Epithelial cell of esophagus (primary cell): ENCODE measurements at regions not wholly inside any gene's neighbourhood (a gene's known extent, or its start where the extent isn't known, plus 50 kb on each side); places are given as distances from the start of the nearest gene placed in this dataset.

Source experiments
- DNase-seq: peaks from one replicate; pipeline ENCODE4 v3.0.0; 2010; ENCODE audit warnings: low read depth
- H3K4me3 ChIP-seq: 2 replicates; pipeline ENCODE4 v1.5.1; 2011; ENCODE audit warnings: mild to moderate bottlenecking, low read length, control low read depth
- CTCF ChIP-seq: IDR thresholded peaks from 2 replicates; pipeline ENCODE4 v1.5.1; 2011; ENCODE audit warnings: low read depth, mild to moderate bottlenecking, low read length, control low read depth, inconsistent platforms; ENCODE audit not compliant: insufficient read depth; ENCODE audit errors: missing control alignments

GRCh38 chr3:118348169-118348557, 686.5 kb downstream of the IGSF11 start:
- TF ChIP-seq CTCF: no peak
- no peak for DNase-seq
- H3K4me3 ChIP-seq: no peak overlapping the region

DNA sequence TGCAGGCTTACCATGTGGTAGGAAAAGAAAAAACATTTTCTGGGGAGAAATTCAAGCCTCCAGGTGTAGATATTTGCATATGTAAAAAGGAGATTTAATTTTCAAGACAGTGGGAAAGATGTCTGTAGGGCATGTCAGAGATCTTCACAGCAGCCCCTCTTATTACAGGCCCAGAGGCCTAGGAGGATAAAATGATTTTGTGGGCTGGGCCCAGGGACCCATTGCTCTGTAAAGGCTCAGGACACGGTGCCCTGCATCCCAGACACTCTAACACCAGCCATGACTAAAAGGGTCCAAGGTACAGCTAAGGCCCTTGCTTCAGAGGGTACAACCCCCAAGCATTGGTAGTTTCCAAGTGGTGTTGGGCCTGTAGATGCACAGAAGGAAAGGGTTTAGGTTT, 680.1 kb downstream of the IGSF11 start:
- H3K4me3 ChIP-seq: no peak overlapping the region
- no peak for DNase-seq
- TF ChIP-seq CTCF: no peak

GRCh38 chr3:118369892-118370491, 664.7 kb downstream of the IGSF11 start:
- H3K4me3 ChIP-seq: no peak overlapping the region
- no peak for DNase-seq
- TF ChIP-seq CTCF: no peak

GRCh38 chr3:118380576-118380975, 654.1 kb downstream of the IGSF11 start:
- DNase-seq: peak; percentile 51
- no peak overlapping the region for H3K4me3 ChIP-seq
- no peak for TF ChIP-seq CTCF

DNA sequence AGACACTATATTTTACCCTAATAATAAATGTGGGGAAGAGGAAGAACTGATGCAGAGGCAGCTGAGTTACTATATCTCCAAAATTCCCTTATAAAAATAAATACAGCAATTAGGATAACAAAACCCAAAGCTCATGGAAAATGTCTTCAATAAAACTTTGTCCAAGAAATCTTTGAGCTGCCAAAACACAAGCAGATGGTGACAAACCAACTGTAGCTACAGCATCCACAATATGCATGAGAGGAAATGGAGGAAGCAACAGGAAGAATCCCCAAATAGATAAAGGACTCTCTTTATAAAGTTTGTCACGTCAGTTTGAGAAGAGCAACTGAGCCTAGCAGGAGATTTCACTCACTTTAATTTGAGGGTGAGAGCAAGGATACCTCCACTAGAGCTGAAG, 638.2 kb downstream of the IGSF11 start:
- no peak overlapping the region for H3K4me3 ChIP-seq
- DNase-seq: no peak
- no peak for TF ChIP-seq CTCF

DNA sequence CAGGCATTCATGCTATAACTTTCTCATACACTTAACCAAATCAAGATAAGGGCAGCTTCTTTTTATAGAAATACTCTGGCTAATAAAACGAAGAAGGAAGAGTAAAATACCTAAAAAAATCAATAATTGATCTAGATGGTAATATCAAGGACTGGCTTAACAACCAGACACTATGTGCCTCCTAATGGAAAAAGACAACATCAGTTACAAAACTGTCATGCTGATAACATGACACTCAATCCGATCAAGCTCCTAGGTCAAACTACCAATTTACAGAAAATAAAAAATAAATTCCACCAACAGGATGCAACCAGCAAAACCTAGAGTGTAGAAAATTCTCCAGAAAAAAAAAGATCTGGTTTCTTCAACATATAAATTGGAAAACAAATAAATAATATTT, 634.6 kb downstream of the IGSF11 start:
- DNase-seq: no peak
- TF ChIP-seq CTCF: no peak
- H3K4me3 ChIP-seq: no peak overlapping the region

GRCh38 chr3:118400886-118401285, 633.8 kb downstream of the IGSF11 start:
- DNase-seq: peak; percentile 92
- no peak overlapping the region for H3K4me3 ChIP-seq
- TF ChIP-seq CTCF: no peak
